HCT116 (cell line): ENCODE measurements at regions not wholly inside any gene's neighbourhood (a gene's known extent, or its start where the extent isn't known, plus 50 kb on each side); places are given as distances from the start of the nearest gene placed in this dataset.

ENCODE experiments used
- ATAC-seq: fragments of 200-7000 bp; cut with Tn5 transposase; 2 replicates; pipeline ENCODE4 v1.9.1; 2020; ENCODE audit warnings: mild to moderate bottlenecking, moderate library complexity
- BruUV-seq: library from RNA; stranded (reverse); fragments of 400-500 nt; replicated peaks from 2 replicates; lab custom pipeline; 2021; lab: Mats Ljungman, UMichigan
- CTCF ChIA-PET: fragments of 300-600 bp; sonication (Branson Sonifier 250); formaldehyde crosslinking; loops from one replicate; lab custom pipeline; 2021; ENCODE audit warnings: antibody characterized with exemption; lab: Charles Lee
- POLR2A ChIA-PET: fragments of 300-600, 350-600 bp; sonication (Branson Sonifier 250); formaldehyde crosslinking; loops from one replicate; lab custom pipeline; 2021; ENCODE audit warnings: antibody characterized with exemption; lab: Charles Lee
- RAD21 ChIA-PET, 2 experiments: fragments of 300-600 bp; sonication (Branson Sonifier 250); formaldehyde crosslinking; loops; one replicate each; lab custom pipeline; 2023; ENCODE audit warnings: low total read pairs in 2 of 2; ENCODE audit not compliant: uncharacterized antibody in 2 of 2, unreplicated experiment in 2 of 2, low non-redundant PET in 1 of 2; lab: Charles Lee
- DNase-seq: peaks from one replicate; pipeline ENCODE4 v3.0.0-alpha.2; 2010; ENCODE audit warnings: low read depth, low spot score
- H2AFZ ChIP-seq: fragments of 200-600 bp; shearing (Covaris generic), sonication (generic); 2 replicates; pipeline ENCODE4 v1.6.1; 2017; ENCODE audit warnings: low read depth, mixed run types, mixed read lengths, antibody characterized with exemption, low read length; ENCODE audit not compliant: poor library complexity, severe bottlenecking
- H3K27ac ChIP-seq: 2 replicates; pipeline ENCODE4 v1.5.1; 2012; ENCODE audit warnings: low read depth, low read length
- H3K27me3 ChIP-seq: fragments of 200-600 bp; sonication (generic); 2 replicates; pipeline ENCODE4 v1.6.1; 2016; ENCODE audit warnings: mixed run types, low read length, mixed read lengths; ENCODE audit not compliant: insufficient read depth
- H3K36me3 ChIP-seq, 2 experiments: fragments of 200-500 bp in 1 of 2; fragments of 200-600 bp in 1 of 2; sonication (Bioruptor generic) in 1 of 2; sonication (generic) in 1 of 2; 2 replicates each; pipeline versions ENCODE4 v1.5.1 to v1.6.1; 2014 to 2016; ENCODE audit warnings: low read length in 2 of 2, inconsistent platforms in 1 of 2, mixed read lengths in 1 of 2, mixed run types in 1 of 2; ENCODE audit not compliant: insufficient read depth in 2 of 2, control insufficient read depth in 1 of 2
- H3K4me1 ChIP-seq, 2 experiments: fragments of 200-600 bp in 1 of 2; sonication (generic) in 1 of 2; 2 replicates each; pipeline versions ENCODE4 v1.5.1 to v1.6.1; 2012 to 2017; ENCODE audit warnings: low read length in 2 of 2, inconsistent platforms in 1 of 2, mild to moderate bottlenecking in 1 of 2, mixed read lengths in 1 of 2, mixed run types in 1 of 2, moderate library complexity in 1 of 2; ENCODE audit not compliant: insufficient read depth in 2 of 2, control insufficient read depth in 1 of 2
- H3K4me2 ChIP-seq: fragments of 200-600 bp; sonication (generic); 2 replicates; pipeline ENCODE4 v1.6.1; 2017; ENCODE audit warnings: mixed run types, low read length, mixed read lengths
- H3K4me3 ChIP-seq, 2 experiments: fragments of 200-600 bp in 1 of 2; sonication (generic) in 1 of 2; replicated peaks in 1 of 2; 2 replicates each; pipeline ENCODE4 v1.5.1; 2011 to 2016; ENCODE audit warnings: low read length in 2 of 2, control low read depth in 1 of 2, low read depth in 1 of 2, mild to moderate bottlenecking in 1 of 2, mixed read lengths in 1 of 2, mixed run types in 1 of 2
- H3K79me2 ChIP-seq: fragments of 200-600 bp; sonication (generic); 2 replicates; pipeline ENCODE4 v1.6.1; 2017; ENCODE audit warnings: mild to moderate bottlenecking, mixed run types, low read length, moderate library complexity, mixed read lengths; ENCODE audit not compliant: insufficient read depth
- H3K9ac ChIP-seq: fragments of 200-600 bp; sonication (generic); 2 replicates; pipeline ENCODE4 v1.6.1; 2016; ENCODE audit warnings: low read length, mixed read lengths
- H3K9me2 ChIP-seq: fragments of 200-600 bp; sonication (generic), shearing (Covaris generic); 2 replicates; pipeline ENCODE4 v1.6.1; 2017; ENCODE audit warnings: mixed run types, mild to moderate bottlenecking, moderate library complexity; ENCODE audit not compliant: insufficient read depth
- H3K9me3 ChIP-seq, 2 experiments: fragments of 200-500 bp in 1 of 2; fragments of 200-600 bp in 1 of 2; sonication (Bioruptor generic) in 1 of 2; sonication (generic) in 1 of 2; 2 replicates each; pipeline ENCODE4 v1.6.1; 2014 to 2017; ENCODE audit warnings: low read length in 2 of 2, mixed read lengths in 2 of 2, inconsistent platforms in 1 of 2, low read depth in 1 of 2, mild to moderate bottlenecking in 1 of 2, mixed run types in 1 of 2, moderate library complexity in 1 of 2; ENCODE audit not compliant: control insufficient read depth in 1 of 2, insufficient read depth in 1 of 2
- H4K20me1 ChIP-seq: fragments of 200-600 bp; sonication (generic), shearing (Covaris generic); 2 replicates; pipeline ENCODE4 v1.6.1; 2017; ENCODE audit warnings: mixed run types, mild to moderate bottlenecking, moderate library complexity; ENCODE audit not compliant: insufficient read depth
- ELF1 ChIP-seq: IDR thresholded peaks from 2 replicates; pipeline ENCODE4 v1.6.1; 2012; ENCODE audit warnings: low read depth, borderline replicate concordance
- EZH2phosphoT487 ChIP-seq: fragments of 200-600 bp; IDR thresholded peaks from 2 replicates; pipeline ENCODE4 v1.6.1; 2018; ENCODE audit warnings: antibody characterized with exemption, borderline replicate concordance
- JUND ChIP-seq: IDR thresholded peaks from 2 replicates; pipeline ENCODE4 v1.6.1; 2012
- POLR2A ChIP-seq: IDR thresholded peaks from 2 replicates; pipeline ENCODE4 v1.7.0; 2011; ENCODE audit warnings: borderline replicate concordance; ENCODE audit not compliant: insufficient read depth, insufficient read length; ENCODE audit errors: extremely low read depth
- POLR2AphosphoS5 ChIP-seq: IDR thresholded peaks from 2 replicates; pipeline ENCODE4 v1.6.1; 2011; ENCODE audit warnings: mild to moderate bottlenecking, low read depth, low read length, moderate library complexity
- RAD21 ChIP-seq: IDR thresholded peaks from 2 replicates; pipeline ENCODE4 v1.6.1; 2012; ENCODE audit warnings: low read depth, mild to moderate bottlenecking
- SIN3A ChIP-seq: IDR thresholded peaks from 2 replicates; pipeline ENCODE4 v1.6.1; 2012; ENCODE audit warnings: low read depth
- SP1 ChIP-seq: IDR thresholded peaks from 2 replicates; pipeline ENCODE4 v1.6.1; 2012; ENCODE audit warnings: low read depth
- ZBTB33 ChIP-seq: IDR thresholded peaks from 2 replicates; pipeline ENCODE4 v1.6.1; 2011; ENCODE audit warnings: mild to moderate bottlenecking, low read length, moderate library complexity; ENCODE audit not compliant: insufficient replicate concordance; ENCODE audit errors: extremely low read depth
- ZFX ChIP-seq: fragments of 450-650 bp; IDR thresholded peaks from 2 replicates; pipeline ENCODE4 v1.6.1; 2017
- ZNF274 ChIP-seq: fragments of 200-500 bp; sonication (Bioruptor generic); IDR thresholded peaks from 2 replicates; pipeline ENCODE4 v1.6.1; 2014; ENCODE audit warnings: mild to moderate bottlenecking, low read depth, low read length, inconsistent platforms
- intact Hi-C: fragments of 100-400 bp; cut with micrococcal nuclease; formaldehyde crosslinking; loops from 2 replicates; pipeline ENCODE4 v1.10.0; 2022

GRCh38 chr10:105391670-105392351, 750.7 kb downstream of the SORCS3 start:
- H3K9me2 ChIP-seq, result no peaks in the 10 kb centered on the region
- H3K9ac ChIP-seq, result no peak overlapping the region
- no peak overlapping the region for H3K4me3 ChIP-seq
- no peaks in the 10 kb centered on the region for H3K27me3 ChIP-seq
- no TSS peak for BruUV-seq
- TF ChIP-seq ZBTB33 (no peak), SP1 (no peak), ZFX (no peak), RAD21 (no peak), POLR2AphosphoS5 (no peak), JUND (no peak), POLR2A (no peak), ZNF274 (no peak), EZH2phosphoT487 (no peak), SIN3A (no peak), ELF1 (no peak)
- TF ChIP-seq, all 23 proteins: peak for 0
- H3K4me2 ChIP-seq, result no peak overlapping the region
- POLR2A ChIA-PET, result no interaction called here
- intact Hi-C loops, result no loop called here
- DNase-seq (no peak), ATAC-seq (no peak)
- no peaks in the 10 kb centered on the region for H3K4me1 ChIP-seq
- CTCF ChIA-PET, result no interaction called here
- no peaks in the 10 kb centered on the region for H3K36me3 ChIP-seq
- H3K27ac ChIP-seq, result no peak overlapping the region
- no peak overlapping the region for H2AFZ ChIP-seq
- H3K79me2 ChIP-seq, result no peaks in the 10 kb centered on the region
- RAD21 ChIA-PET, result no interaction called here
- peaks cover 23 to 28% of the 10 kb centered on the region in 2 experiments; a peak in 3 of 4 replicates for H3K9me3 ChIP-seq
- H4K20me1 ChIP-seq, result no peaks in the 10 kb centered on the region
